Mucosa of rectum (tissue), 2 donors: ENCODE measurements at regions not wholly inside any gene's neighbourhood (a gene's known extent, or its start where the extent isn't known, plus 50 kb on each side); places are given as distances from the start of the nearest gene placed in this dataset.

Experiments
- H3K27ac ChIP-seq, 2 donors: one replicate each; pipeline ENCODE4 v1.7.0; 2013; ENCODE audit warnings: inconsistent platforms in 2 of 2, low read depth in 2 of 2, low read length in 2 of 2
- H3K27me3 ChIP-seq, 2 donors: one replicate each; pipeline ENCODE4 v1.7.0; 2013; ENCODE audit warnings: low read length in 2 of 2; ENCODE audit not compliant: control insufficient read depth in 2 of 2, insufficient read depth in 2 of 2
- H3K36me3 ChIP-seq, 2 donors: one replicate each; pipeline ENCODE4 v1.7.0; 2013; ENCODE audit warnings: low read length in 2 of 2; ENCODE audit not compliant: control insufficient read depth in 2 of 2, insufficient read depth in 2 of 2
- H3K4me1 ChIP-seq, 2 donors: one replicate each; pipeline ENCODE4 v1.7.0; 2013; ENCODE audit warnings: low read length in 2 of 2, mild to moderate bottlenecking in 1 of 2; ENCODE audit not compliant: control insufficient read depth in 2 of 2, insufficient read depth in 2 of 2
- H3K4me3 ChIP-seq, 2 donors: one replicate each; pipeline ENCODE4 v1.7.0; 2013; ENCODE audit warnings: low read length in 2 of 2
- H3K9ac ChIP-seq, 2 donors: one replicate each; pipeline ENCODE4 v1.7.0; 2013; ENCODE audit warnings: low read length in 2 of 2, low read depth in 1 of 2, mild to moderate bottlenecking in 1 of 2
- H3K9me3 ChIP-seq, 2 donors: one replicate each; pipeline ENCODE4 v1.7.0; 2013; ENCODE audit warnings: low read length in 2 of 2; ENCODE audit not compliant: control insufficient read depth in 2 of 2
- donor health status: healthy.
- donor health status: Normal muscosa, but diverticular disease.

DNA sequence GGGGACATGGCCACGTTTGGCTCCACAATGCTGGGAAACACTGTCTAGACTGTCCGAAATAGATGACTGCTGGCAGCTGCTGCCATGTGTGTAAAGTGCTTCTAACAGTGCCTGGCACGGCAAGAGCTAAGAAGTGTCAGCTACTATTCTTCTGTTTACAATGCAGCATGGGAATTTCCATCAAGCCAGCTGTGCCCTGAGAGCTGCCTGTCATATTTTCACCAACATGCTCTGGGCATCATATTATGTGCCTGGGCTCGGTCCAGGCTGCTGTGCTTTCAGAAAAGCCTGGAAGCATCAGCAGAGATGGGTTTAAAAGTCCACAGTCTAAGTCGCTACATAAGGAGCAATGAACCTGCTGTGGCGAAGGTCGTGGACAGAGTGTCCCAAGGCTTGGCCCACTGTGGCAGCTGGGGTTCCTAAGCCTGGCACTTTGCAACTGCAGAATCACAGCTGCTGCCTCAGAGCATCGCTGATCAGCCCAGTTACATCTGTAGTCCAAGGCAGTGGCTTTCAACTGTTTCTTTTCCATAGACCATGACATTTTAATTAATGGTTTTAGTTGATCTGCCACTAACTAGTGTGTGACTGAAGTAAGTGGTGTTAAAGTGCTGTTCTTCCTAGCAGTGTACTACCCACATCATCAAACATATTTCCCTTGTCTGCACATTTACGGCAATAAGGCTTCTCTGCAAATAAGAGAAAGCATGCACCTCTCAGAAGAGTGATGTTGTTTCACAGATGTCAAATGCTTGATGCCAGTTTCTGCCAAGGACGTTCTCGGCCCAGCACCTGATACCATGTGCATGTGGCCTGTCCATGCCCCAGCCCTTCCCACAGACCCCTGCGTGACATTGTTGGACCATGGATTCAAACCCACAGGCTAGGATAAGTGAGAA lies 95.7 kb upstream of the C1QTNF9B start:
- Histone ChIP-seq H3K4me3 (no peak overlapping the region), H3K4me1 (peaks cover 5 to 17% of the 10 kb centered on the region in 2 donors), H3K9ac (no peak overlapping the region), H3K9me3 (no peaks in the 10 kb centered on the region), H3K27ac (no peak overlapping the region), H3K27me3 (peaks cover 0 to 2% of the 10 kb centered on the region in 2 donors), H3K36me3 (no peaks in the 10 kb centered on the region)

DNA sequence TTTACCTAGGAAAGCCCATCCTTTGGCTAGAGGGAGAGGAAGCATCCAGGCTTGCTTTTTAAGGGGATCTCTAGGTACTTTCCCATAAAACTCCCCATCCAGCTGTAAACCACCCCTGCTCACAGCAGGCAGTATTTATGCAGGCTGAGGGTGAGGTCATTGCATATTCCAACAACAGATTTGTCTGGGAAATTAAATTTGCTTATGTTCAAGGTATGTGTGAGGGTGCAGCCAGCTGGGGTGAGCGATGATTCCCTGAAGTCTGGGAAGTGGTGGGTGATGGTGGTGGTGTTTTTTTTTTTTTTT lies 96.3 kb upstream of the C1QTNF9B start:
- H3K27ac ChIP-seq, result no peak overlapping the region

DNA sequence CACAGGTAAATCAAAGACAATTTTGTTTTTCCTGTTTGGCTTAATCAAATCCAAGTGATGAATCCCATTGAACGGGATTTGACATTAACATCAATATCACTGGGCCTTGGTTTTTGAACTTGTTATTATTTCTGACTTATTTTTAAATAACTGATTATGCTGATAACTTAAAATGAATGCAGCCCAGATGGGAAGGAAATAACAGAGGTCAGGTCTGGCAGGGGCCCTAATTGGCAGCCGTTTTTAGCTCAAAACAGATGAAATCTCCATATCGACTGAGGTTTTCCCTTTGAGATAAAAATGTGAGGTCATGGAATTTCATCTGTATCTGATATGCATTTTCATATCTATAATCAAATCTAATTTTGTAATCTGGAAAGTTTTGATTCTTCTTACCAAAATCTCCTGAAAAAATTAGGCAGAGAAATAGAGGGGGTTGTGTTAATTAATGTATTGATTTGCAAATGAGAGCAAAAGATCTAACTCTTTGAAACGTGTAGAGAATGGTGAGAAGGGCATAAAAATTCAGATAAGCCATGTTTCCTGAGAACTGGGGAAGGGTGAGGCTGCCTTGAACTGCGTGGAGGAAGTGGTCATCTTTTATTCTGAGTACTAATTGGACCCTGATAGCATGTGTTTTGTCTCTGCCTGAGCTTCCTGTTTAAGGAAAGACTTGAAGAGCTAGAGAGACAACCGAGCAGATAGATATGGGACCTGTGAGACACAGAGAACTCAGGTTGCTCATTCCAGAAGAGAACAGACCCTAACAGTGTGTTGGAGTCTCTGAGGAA lies 98.2 kb upstream of the C1QTNF9B start:
- Histone ChIP-seq H3K27ac (no peak overlapping the region), H3K4me1 (peaks cover 5 to 8% of the 10 kb centered on the region in 2 donors), H3K9ac (no peak overlapping the region), H3K4me3 (no peak overlapping the region), H3K9me3 (no peaks in the 10 kb centered on the region), H3K27me3 (peaks cover 0 to 2% of the 10 kb centered on the region in 2 donors), H3K36me3 (no peaks in the 10 kb centered on the region)

More for the DNA sequence above, 96.3 kb upstream of the C1QTNF9B start:
- Histone ChIP-seq H3K27me3 (peaks cover 0 to 2% of the 10 kb centered on the region in 2 donors), H3K4me1 (peaks cover 5 to 17% of the 10 kb centered on the region in 2 donors), H3K9ac (no peak overlapping the region), H3K36me3 (no peaks in the 10 kb centered on the region), H3K4me3 (no peak overlapping the region), H3K9me3 (no peaks in the 10 kb centered on the region)

DNA sequence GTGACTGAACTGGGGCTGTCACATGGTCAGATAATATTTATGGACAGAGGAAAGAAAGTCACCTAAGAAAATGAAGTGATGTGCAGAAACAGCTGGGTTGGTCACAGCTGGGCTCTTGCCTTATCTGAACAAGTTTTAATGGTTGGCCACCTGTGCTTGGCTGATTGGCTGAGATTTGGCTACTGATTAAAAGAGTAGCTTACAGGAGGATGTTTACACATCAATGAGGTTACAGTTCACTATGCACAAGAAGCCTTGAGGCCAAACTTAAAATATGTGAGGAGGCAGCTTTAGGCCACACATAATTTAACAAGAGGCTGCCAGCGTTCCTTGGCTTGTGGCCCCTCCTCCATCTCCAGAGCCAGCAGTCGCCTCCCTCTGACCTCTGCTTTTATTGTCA lies 99.2 kb upstream of the C1QTNF9B start:
- no peaks in the 10 kb centered on the region for H3K4me1 ChIP-seq
- H3K9ac ChIP-seq, result no peak overlapping the region
- peaks cover 0 to 2% of the 10 kb centered on the region in 2 donors for H3K27me3 ChIP-seq
- H3K36me3 ChIP-seq, result no peaks in the 10 kb centered on the region
- no peak overlapping the region for H3K4me3 ChIP-seq
- H3K27ac ChIP-seq, result no peak overlapping the region
- H3K9me3 ChIP-seq, result no peaks in the 10 kb centered on the region

DNA sequence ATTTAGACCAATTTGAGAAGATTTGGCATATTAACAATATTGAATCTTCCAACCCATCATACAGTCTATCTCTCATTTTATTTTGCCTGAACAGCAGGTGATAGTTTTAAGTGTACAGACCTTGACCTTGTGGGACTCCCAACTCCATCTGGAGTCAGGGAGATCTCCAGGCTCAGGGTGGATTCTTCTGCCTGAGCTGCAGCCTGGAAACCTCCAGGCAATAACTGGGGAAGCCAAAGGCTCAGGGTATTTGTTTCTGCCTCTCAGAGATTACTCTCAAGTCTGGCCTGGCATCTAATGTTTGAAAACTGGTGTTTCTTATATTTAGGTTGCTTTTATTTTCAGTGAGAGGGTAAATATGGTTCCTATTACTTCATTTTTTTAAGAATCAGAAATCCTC lies 102.1 kb upstream of the C1QTNF9B start:
- H3K4me3 ChIP-seq, result no peak overlapping the region
- no peaks in the 10 kb centered on the region for H3K4me1 ChIP-seq
- H3K27ac ChIP-seq, result no peak overlapping the region
- no peak overlapping the region for H3K9ac ChIP-seq
- H3K27me3 ChIP-seq, result no peaks in the 10 kb centered on the region
- H3K36me3 ChIP-seq, result no peaks in the 10 kb centered on the region
- no peaks in the 10 kb centered on the region for H3K9me3 ChIP-seq

DNA sequence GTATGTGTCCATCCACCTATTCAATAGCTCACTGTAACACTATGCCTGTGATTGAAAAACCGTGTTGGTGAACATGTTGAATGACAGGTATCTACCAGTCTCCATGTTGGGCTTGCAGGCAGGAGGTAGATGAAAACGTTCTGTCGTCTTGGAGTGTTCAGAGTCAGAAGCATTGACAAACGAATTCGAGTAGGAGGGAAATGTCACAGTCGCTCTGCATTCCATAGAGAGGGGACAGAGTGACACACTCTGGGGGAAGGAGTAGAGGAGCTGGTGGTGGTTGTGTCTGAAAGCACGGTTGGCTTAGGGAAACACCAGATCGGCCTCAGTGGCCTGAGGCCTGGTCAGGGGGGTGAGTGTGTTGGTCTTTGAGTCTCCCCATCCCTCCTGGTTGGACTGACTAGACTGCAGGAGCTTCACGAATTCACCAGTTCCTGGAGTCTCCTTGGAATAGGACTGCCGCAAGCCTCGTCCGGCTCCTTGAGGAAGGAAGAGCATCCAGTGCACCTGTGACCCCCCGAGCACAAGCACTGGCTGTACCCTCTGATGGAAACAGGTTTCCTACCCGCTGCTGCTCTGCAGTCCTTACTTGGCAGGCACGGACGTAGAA lies 105.0 kb upstream of the C1QTNF9B start:
- Histone ChIP-seq H3K4me3 (no peak overlapping the region), H3K4me1 (no peaks in the 10 kb centered on the region), H3K9me3 (no peaks in the 10 kb centered on the region), H3K27me3 (no peaks in the 10 kb centered on the region), H3K27ac (no peak overlapping the region), H3K36me3 (no peaks in the 10 kb centered on the region), H3K9ac (no peak overlapping the region)

DNA sequence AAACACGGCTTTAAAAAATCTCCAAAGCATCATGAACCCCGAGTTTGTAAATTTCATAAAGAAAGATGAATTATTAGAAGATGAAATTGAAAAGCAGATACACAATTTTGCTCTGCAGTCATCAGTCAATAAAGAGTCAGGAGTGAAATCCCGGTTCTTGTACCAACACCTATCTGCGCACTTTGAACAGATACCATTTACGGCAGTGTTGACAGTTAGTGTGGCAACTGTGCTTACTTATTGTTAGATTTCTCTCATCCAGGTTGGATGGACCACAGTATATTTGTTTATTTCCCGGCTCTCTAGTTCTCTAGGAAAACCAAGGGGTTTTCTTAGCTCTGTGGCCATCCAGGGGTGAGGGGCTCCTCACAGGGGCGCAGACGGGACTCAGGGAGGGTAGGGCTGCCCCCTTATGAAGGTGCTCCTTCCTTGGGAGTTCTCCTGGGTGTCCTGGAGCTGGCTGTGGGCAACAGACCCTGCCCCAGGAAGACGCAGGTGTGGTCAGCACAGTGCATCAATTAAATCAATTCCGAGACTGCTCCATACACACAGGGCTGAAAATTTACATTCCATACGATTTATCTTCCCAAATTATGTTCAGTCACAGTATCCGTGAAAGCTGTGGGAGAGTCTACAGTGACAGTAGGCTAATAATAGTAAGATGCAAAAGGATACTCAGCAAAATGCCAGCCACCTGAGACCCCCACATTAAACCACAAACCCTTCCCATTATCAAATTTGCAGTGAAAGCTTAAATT lies 107.0 kb upstream of the C1QTNF9B start:
- Histone ChIP-seq H3K9me3 (no peaks in the 10 kb centered on the region), H3K27ac (no peak overlapping the region), H3K4me3 (no peak overlapping the region), H3K36me3 (no peaks in the 10 kb centered on the region), H3K9ac (no peak overlapping the region), H3K4me1 (no peaks in the 10 kb centered on the region), H3K27me3 (no peaks in the 10 kb centered on the region)

DNA sequence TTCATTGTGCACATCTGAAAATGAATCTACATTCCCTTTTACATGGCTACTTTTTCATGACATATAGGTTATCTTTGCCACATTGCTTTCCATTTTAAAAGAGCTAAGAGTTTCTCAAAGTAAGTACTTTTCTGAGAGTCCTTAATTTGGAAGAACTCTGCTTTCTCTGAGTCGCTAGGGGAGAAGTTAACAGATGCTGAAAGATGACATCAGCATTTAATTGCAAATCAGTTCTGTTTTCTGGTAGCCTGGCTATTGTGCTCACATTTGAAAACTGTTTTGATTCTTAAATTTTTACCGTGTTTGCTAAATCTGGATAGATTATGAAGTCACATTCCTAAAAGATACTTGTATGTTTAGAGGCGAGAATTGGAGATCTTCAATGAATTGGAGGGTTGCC lies 107.7 kb upstream of the C1QTNF9B start:
- no peaks in the 10 kb centered on the region for H3K9me3 ChIP-seq
- H3K36me3 ChIP-seq, result no peaks in the 10 kb centered on the region
- no peaks in the 10 kb centered on the region for H3K27me3 ChIP-seq
- H3K9ac ChIP-seq, result no peak overlapping the region
- no peak overlapping the region for H3K27ac ChIP-seq
- no peaks in the 10 kb centered on the region for H3K4me1 ChIP-seq
- no peak overlapping the region for H3K4me3 ChIP-seq

DNA sequence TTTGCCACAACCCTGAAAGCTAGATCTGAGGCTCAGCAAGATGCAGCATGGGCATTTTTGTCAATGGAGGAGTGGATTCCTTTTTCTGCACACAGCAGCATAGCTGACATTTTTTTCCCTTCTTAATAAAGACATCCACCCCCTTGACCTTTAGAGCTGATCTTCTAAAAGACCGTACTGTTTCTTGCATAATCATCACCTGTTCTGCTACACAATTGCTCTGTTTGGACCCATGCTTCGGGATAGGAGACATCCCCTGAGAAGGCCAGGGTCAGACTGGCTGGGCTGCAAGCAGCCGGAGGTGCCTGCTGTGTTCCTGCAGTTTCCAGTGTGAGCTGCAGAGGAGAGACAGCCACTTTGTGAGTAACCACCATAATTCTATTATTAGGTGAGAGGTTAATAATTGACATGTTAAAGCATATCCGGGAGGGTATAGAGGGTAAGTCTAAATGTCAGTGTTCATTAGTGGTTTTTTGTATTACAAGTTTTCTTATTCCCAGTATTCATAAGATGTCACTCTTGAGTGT lies 108.5 kb upstream of the C1QTNF9B start:
- Histone ChIP-seq H3K27ac (no peak overlapping the region), H3K9ac (no peak overlapping the region)

More for the DNA sequence above, 108.5 kb upstream of the C1QTNF9B start:
- no peaks in the 10 kb centered on the region for H3K4me1 ChIP-seq
- H3K4me3 ChIP-seq, result no peak overlapping the region
- no peaks in the 10 kb centered on the region for H3K36me3 ChIP-seq
- H3K27me3 ChIP-seq, result no peaks in the 10 kb centered on the region
- no peaks in the 10 kb centered on the region for H3K9me3 ChIP-seq
